Kidney epithelial cell (primary cell): ENCODE measurements at regions not wholly inside any gene's neighbourhood (a gene's known extent, or its start where the extent isn't known, plus 50 kb on each side); places are given as distances from the start of the nearest gene placed in this dataset.
A peak's percentile ranks its signal among the peaks of the same experiment; 100 is the strongest.

Source experiments
- DNase-seq: peaks from one replicate; pipeline ENCODE4 v3.0.0-alpha.2; 2010; ENCODE audit warnings: low read depth
- H3K27me3 ChIP-seq: 2 replicates; pipeline ENCODE4 v1.6.0; 2011; ENCODE audit warnings: low read length; ENCODE audit not compliant: control insufficient read depth, insufficient read depth
- H3K36me3 ChIP-seq: 2 replicates; pipeline ENCODE4 v1.5.1; 2011; ENCODE audit warnings: low read length; ENCODE audit not compliant: control insufficient read depth, insufficient read depth
- H3K4me3 ChIP-seq: 2 replicates; pipeline ENCODE4 v1.5.1; 2011; ENCODE audit warnings: low read depth, mild to moderate bottlenecking, control low read depth, low read length
- TF ChIP-seq, protein P1 (sequence below): IDR thresholded peaks from 2 replicates; pipeline ENCODE4 v1.5.1; 2011; ENCODE audit warnings: mild to moderate bottlenecking, moderate library complexity, low read length, control low read depth, inconsistent platforms; ENCODE audit not compliant: insufficient read depth, poor library complexity, severe bottlenecking

DNA sequence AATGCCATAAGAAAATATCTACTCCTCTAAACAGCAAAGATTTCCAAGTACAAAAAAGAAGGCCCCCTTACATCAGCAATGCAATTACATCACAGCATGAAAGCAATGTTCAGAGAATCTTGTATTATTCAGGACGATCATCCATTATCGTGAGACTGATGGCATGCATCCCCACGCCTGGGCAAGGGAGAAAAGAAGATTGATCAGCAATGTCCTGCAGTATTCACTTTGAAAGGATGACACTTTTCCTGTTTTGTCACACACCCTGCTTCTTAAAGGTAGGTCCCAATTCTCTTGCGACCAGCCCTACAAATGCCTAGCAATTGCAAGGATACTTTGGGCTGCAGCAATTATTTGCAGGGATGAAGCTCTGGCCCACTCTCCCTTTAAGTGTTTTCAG lies 108.7 kb downstream of the TOMM20 start:
- no peak overlapping the region for H3K4me3 ChIP-seq
- no peaks in the 10 kb centered on the region for H3K36me3 ChIP-seq
- TF ChIP-seq, protein P1, sequence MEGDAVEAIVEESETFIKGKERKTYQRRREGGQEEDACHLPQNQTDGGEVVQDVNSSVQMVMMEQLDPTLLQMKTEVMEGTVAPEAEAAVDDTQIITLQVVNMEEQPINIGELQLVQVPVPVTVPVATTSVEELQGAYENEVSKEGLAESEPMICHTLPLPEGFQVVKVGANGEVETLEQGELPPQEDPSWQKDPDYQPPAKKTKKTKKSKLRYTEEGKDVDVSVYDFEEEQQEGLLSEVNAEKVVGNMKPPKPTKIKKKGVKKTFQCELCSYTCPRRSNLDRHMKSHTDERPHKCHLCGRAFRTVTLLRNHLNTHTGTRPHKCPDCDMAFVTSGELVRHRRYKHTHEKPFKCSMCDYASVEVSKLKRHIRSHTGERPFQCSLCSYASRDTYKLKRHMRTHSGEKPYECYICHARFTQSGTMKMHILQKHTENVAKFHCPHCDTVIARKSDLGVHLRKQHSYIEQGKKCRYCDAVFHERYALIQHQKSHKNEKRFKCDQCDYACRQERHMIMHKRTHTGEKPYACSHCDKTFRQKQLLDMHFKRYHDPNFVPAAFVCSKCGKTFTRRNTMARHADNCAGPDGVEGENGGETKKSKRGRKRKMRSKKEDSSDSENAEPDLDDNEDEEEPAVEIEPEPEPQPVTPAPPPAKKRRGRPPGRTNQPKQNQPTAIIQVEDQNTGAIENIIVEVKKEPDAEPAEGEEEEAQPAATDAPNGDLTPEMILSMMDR, result no peak
- DNase-seq, result no peak
- H3K27me3 ChIP-seq, result no peaks in the 10 kb centered on the region

DNA sequence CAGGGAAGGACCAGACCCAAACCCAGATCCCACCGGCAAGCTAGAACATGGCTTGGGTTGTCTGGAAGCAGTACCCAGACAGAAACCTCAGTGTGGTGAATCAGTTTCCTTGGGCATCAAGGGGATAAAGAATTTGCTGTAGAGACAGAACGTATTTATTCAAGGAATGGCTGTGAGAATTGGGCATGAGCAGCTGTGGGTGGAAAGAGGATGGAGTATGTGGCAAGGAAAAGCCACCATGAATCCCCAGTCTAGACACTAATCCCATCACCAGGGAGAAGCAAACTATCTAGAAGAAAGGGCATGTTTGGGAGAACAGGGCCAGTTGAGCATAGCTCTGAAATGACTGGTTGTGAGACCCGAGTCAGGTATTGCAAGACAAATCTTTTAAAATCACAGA lies 109.2 kb downstream of the TOMM20 start:
- H3K4me3 ChIP-seq, result no peak overlapping the region
- H3K27me3 ChIP-seq, result no peaks in the 10 kb centered on the region
- H3K36me3 ChIP-seq, result no peaks in the 10 kb centered on the region
- DNase-seq, result no peak
- TF ChIP-seq, protein P1, result no peak

DNA sequence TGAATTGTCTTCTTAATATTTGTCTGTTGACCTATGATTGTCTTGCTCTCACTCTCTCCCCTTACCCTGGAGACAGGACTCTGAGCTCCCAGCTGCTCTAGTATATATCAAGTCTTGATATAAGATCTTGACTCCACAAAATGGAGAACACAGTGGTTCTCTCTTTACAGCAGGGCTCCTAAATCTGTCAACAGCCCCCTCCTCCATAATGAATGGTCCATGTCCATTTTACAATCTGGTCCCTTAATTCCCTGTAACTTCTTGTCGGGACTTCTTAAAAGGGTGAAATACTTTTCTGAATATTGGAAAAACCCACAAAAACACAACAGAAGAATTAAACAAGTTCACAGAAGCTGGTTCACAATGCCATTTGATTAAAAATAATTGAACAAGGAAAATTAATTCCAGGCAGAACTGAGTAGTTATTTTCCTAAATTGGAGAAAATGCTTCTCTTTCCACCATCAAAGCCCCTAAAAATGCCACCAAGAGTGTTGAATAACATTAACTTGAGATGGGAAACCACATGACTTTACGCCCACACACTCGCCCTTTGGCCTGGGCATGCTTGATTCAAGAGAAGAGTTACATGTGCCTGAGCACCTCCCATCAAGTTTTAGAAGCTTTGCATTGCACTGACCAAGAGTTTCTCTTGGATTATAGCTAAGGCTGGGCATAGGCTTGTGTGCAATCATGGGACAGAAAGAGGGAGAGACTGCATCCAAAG lies 109.8 kb downstream of the TOMM20 start:
- TF ChIP-seq, protein P1, result no peak
- Histone ChIP-seq H3K4me3 (no peak overlapping the region), H3K36me3 (no peaks in the 10 kb centered on the region), H3K27me3 (no peaks in the 10 kb centered on the region)
- DNase-seq, result no peak

DNA sequence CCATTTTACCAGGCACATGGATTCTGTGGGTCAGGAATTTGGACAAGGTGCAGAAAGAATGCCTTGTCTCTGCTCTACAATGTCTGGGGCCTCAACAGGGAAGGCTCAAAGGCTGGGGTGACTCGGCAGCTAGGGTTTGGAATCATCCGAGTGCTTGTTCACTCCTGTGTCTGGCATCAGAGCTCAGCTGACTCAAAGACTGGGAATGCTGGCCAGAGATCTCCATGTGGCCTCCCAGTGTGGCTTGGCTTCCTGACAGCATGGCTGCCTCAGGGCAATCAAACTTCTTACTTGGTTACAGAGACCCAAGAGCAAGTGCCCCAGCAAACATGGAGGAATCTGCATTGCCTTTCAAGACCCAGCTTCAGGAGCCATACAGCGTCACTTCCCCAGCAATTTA lies 110.5 kb downstream of the TOMM20 start:
- no peaks in the 10 kb centered on the region for H3K36me3 ChIP-seq
- TF ChIP-seq, protein P1, result no peak
- H3K27me3 ChIP-seq, result no peaks in the 10 kb centered on the region
- DNase-seq, result peak; percentile 73
- no peak overlapping the region for H3K4me3 ChIP-seq

DNA sequence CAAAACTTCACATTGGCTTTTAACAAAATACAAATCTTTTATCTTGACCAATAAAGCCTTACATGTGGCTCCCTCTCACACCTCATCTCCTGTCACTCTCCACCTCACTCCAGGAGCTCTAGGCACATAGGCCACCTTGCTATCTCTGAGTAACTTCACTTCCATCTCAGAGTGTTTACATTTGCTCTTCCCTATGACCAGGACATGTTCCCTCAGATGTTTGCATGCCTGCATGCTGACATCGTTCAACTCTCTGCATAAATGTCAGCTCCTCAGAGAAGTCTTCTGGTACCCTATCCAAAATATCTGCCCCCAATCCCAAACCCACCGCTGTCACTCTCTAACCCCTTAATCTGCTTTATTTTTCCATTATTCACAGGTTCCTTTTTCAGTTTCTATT lies 110.9 kb downstream of the TOMM20 start:
- TF ChIP-seq, protein P1, result no peak
- no peak for DNase-seq
- Histone ChIP-seq H3K36me3 (no peaks in the 10 kb centered on the region), H3K4me3 (no peak overlapping the region), H3K27me3 (no peaks in the 10 kb centered on the region)

DNA sequence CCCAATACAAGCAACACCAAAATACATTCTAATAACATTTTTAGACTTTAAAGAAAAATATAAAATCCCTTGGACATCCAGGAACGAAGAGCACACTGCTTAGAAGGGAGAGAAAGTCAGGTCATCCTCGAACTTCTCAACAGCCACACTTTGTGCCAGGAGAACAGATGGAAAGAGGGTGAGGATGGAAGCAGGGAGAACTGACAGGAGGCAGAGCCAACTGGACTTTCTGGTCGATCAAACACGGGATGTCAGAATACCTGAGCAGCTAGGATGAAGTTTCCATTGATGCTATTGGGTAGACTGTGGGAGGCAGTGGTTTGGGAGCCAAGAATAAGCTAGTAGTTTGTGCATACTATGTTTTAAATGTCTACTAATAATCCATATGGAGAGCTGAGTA lies 111.4 kb downstream of the TOMM20 start:
- DNase-seq, result no peak
- H3K4me3 ChIP-seq, result no peak overlapping the region
- no peaks in the 10 kb centered on the region for H3K27me3 ChIP-seq
- no peaks in the 10 kb centered on the region for H3K36me3 ChIP-seq
- TF ChIP-seq, protein P1, result no peak
